Retinal pigment epithelial cell (primary cell): ENCODE measurements at regions not wholly inside any gene's neighbourhood (a gene's known extent, or its start where the extent isn't known, plus 50 kb on each side); places are given as distances from the start of the nearest gene placed in this dataset.

Source experiments
- DNase-seq: peaks from one replicate; pipeline ENCODE4 v3.0.0-alpha.2; 2010; ENCODE audit warnings: low read depth
- H3K4me3 ChIP-seq: 2 replicates; pipeline ENCODE4 v1.5.1; 2011; ENCODE audit warnings: mild to moderate bottlenecking, low read length, control low read depth, moderate library complexity
- CTCF ChIP-seq: conservative IDR thresholded peaks from 2 replicates; pipeline ENCODE4 v1.5.1; 2011; ENCODE audit warnings: low read depth, low read length, control low read depth, inconsistent platforms

- no peak overlapping the region for H3K4me3 ChIP-seq
- DNase-seq = no peak
- no peak for TF ChIP-seq CTCF
Measured at GRCh38 chrX:7414753-7415152, 266.8 kb upstream of the PUDP start.

GRCh38 chrX:7412840-7413239 is 264.9 kb upstream of the PUDP start:
- no peak overlapping the region for H3K4me3 ChIP-seq
- no peak for TF ChIP-seq CTCF
- no peak for DNase-seq

- no peak for DNase-seq
- no peak overlapping the region for H3K4me3 ChIP-seq
- TF ChIP-seq CTCF = no peak
Measured at GRCh38 chrX:7409866-7410265, 261.9 kb upstream of the PUDP start.

- no peak for TF ChIP-seq CTCF
- no peak for DNase-seq
- no peak overlapping the region for H3K4me3 ChIP-seq
Measured at GRCh38 chrX:7399373-7399772, 251.4 kb upstream of the PUDP start.

- H3K4me3 ChIP-seq = no peak overlapping the region
- no peak for TF ChIP-seq CTCF
- DNase-seq = no peak
Measured at GRCh38 chrX:7390441-7390840, 242.5 kb upstream of the PUDP start.

GRCh38 chrX:7389576-7389975 is 241.6 kb upstream of the PUDP start:
- no peak for DNase-seq
- H3K4me3 ChIP-seq = no peak overlapping the region
- no peak for TF ChIP-seq CTCF

GRCh38 chrX:7385131-7385530 is 237.2 kb upstream of the PUDP start:
- no peak for TF ChIP-seq CTCF
- no peak overlapping the region for H3K4me3 ChIP-seq
- no peak for DNase-seq
